ENCODE measurements at regions not wholly inside any gene's neighbourhood (a gene's known extent, or its start where the extent isn't known, plus 50 kb on each side); places are given as distances from the start of the nearest gene placed in this dataset.

DNA sequence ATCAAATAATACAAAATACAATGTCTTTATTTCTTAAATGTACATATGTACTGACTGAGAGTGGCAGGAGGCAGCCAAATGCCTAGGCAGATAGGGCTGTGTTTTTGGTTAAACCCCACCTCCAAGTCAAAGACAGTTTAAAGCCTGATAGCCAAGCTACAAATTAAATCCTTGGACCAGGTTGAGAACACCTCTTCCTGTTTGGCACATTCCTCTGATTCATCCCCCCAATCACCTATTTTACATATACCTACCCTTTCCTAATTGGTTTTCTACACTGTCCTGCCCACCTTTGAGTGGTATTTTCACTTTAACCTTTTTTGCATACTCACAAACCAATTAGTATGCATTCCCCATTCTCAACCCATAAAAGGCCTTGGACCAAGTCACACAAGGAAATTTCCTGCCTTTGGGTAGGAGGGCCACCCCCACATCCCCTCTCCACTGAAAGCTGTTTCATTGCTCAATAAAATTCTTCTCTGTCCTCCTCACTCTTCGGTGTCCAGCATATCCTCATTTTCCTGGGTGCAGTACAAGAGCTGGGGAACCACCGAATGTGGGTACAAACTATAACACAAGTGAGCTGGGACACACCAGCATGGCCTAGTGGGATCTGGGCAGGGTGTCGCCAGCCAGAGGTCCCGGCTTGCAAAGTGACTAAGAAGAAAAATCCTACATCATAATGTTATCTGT lies 149.1 kb downstream of the UBE2E3 start:
- Mint-ChIP-seq H3K27ac (peak overlapping the region; percentile 76), H3K4me1 (peaks cover 73% of the 10 kb centered on the region), H3K27me3 (no peaks in the 10 kb centered on the region), H3K36me3 (ENCODE audit: low read depth) (peaks cover 28% of the 10 kb centered on the region), H3K9me3 (peaks cover under 1% of the 10 kb centered on the region), H3K4me3 (peak overlapping the region; percentile 31)
- DNase-seq: no peak
- CTCF ChIA-PET: interaction anchor here (1.9 to 3.6 kb wide), 3 partner anchors 11 to 336 kb away, joined by 6 to 14 read pairs (median 11); partner anchors contain the start of gene ITGA4
- POLR2A ChIA-PET: interaction anchor here (0.9 to 10.8 kb wide), 15 partner anchors 15 to 342 kb away, joined by 3 to 304 read pairs (median 4); partner anchors contain the start of gene ITGA4

DNA sequence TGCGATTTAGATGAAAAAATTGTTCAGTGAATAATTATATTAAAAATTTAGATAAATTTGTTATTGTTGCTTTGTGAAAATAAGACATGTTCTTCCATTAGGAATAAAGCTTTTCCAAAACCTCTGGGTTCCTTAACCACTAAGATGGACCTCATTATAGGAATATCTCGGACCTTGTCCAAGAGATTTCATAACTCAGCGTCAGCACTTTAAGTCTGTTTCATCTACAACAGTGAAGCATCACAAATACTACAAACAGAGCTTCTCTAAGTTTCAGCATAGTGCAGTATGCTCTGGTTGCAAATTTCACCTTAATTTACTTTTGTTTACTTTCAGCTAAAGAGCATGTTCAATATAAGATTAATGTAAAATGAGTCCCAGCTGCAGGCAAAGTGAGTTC lies 150.3 kb downstream of the UBE2E3 start:
- peaks cover 3% of the 10 kb centered on the region for H3K9me3 Mint-ChIP-seq
- H3K4me3 Mint-ChIP-seq: peak overlapping the region; percentile 67
- H3K27me3 Mint-ChIP-seq: no peaks in the 10 kb centered on the region
- H3K4me1 Mint-ChIP-seq: peaks cover 65% of the 10 kb centered on the region
- DNase-seq: no peak
- H3K36me3 Mint-ChIP-seq (ENCODE audit: low read depth): peaks cover 34% of the 10 kb centered on the region
- ChIA-PET POLR2A (interaction anchor here (0.8 to 10.8 kb wide), 19 partner anchors 10 to 341 kb away, joined by 3 to 304 read pairs (median 5); partner anchors contain the start of gene ITGA4), CTCF (interaction anchor here (0.7 to 3.6 kb wide), 11 partner anchors 10 to 327 kb away, joined by 3 to 14 read pairs (median 4); partner anchors contain the start of gene ITGA4)
- peak overlapping the region; percentile 87 for H3K27ac Mint-ChIP-seq

DNA sequence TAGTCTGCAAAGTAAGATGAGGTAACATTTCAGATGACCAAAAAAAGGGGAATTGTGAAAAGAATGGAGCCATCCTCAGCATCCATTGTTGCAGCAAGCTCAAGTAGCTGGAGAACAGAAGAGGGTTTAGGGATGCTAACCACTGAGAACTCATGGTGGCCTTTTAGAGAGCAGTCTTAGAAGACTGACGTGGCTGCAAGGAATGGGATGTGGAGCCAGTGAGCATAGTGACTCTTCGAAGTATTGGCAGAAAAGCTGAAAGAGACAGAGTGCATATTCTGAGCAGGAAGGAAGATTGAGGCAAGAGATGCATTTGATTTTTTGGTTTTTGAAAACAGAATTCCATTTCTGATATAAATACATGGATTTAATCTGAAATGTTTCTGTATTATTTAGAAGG lies 151.2 kb downstream of the UBE2E3 start:
- peaks cover 39% of the 10 kb centered on the region for H3K36me3 Mint-ChIP-seq (ENCODE audit: low read depth)
- H3K27ac Mint-ChIP-seq: peak overlapping the region; percentile 87
- POLR2A ChIA-PET: interaction anchor here (0.8 to 10.8 kb wide), 17 partner anchors 13 to 329 kb away, joined by 3 to 304 read pairs (median 5); partner anchors contain the start of gene ITGA4
- no peak for DNase-seq
- H3K27me3 Mint-ChIP-seq: no peaks in the 10 kb centered on the region
- peaks cover 58% of the 10 kb centered on the region for H3K4me1 Mint-ChIP-seq
- H3K9me3 Mint-ChIP-seq: peaks cover 7% of the 10 kb centered on the region
- CTCF ChIA-PET: interaction anchor here (0.9 to 3.3 kb wide), 11 partner anchors 9 to 326 kb away, joined by 3 to 11 read pairs (median 4); partner anchors contain the start of gene ITGA4
- peak overlapping the region; percentile 67 for H3K4me3 Mint-ChIP-seq

DNA sequence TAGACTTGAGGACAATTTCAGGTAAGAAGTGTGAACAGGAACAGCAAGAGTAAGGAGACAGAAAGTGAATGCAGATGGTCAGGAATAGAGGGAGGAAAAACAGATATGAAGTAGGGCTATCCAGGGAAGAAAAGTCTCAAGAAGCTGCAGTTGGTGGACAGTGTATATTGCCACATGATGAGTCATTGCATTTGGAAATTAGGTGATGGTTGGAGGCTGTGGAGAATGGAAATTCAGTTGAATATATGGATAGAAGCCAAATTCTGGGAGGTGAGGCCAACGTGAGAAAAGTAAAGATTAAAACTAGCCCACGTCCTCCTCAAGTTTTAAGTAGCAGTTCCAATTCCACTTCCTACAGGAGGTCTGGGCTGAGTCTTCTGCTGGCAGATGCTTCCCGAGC lies 158.4 kb downstream of the UBE2E3 start:
- H3K36me3 Mint-ChIP-seq (ENCODE audit: low read depth): peaks cover 21% of the 10 kb centered on the region
- H3K27me3 Mint-ChIP-seq: no peaks in the 10 kb centered on the region
- peak overlapping the region; percentile 58 for H3K27ac Mint-ChIP-seq
- DNase-seq: no peak
- H3K9me3 Mint-ChIP-seq: peaks cover 13% of the 10 kb centered on the region
- peak overlapping the region; percentile 6 for H3K4me3 Mint-ChIP-seq
- peaks cover 62% of the 10 kb centered on the region for H3K4me1 Mint-ChIP-seq
- ChIA-PET CTCF (no interaction called here), POLR2A (no interaction called here)

DNA sequence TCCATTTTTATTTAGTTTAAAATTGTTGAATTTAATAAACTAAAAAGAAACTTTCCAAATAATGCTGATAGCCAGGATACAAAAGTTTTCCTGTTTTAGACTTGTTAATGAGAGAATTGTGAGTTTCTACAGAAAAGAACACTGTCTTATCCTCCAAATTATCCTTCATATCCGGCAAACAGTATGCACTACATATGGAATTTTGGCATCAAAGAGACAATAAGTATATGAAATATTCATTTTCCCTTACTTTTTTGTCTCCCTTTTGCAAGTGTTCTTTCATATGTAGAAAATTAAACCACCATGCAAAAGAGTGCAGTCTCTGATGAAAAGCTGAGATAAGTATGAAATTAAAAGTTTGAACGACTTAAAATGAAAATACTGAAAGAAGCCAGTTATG lies 159.4 kb downstream of the UBE2E3 start:
- ChIA-PET POLR2A (interaction anchor here (1.2 to 10.6 kb wide), 6 partner anchors 11 to 319 kb away, joined by 5 to 286 read pairs (median 20); partner anchors contain the start of gene ITGA4), CTCF (interaction anchor here (1.1 to 1.4 kb wide), 3 partner anchors 9 to 326 kb away, joined by 3 to 11 read pairs (median 3); no protein-coding TSS in a partner anchor)
- H3K4me3 Mint-ChIP-seq: no peak overlapping the region

DNA sequence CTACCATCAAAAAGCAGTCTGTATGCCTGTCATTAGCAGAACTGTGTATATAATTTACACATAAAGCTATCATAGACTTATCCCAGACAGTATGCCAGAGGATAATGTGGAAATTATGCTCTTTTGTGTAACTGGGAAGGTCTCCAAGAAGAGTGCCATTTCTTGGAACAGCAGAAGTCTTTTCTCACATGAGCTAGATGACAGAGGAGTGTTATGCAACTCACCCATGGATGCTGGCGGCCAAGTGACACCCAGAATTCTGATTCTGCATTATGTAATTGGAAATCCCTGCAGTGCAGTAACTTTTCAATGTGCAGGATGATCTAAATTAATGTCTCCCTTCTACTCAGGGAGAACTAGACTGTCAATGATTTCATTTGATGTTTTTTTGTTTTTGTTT lies 160.0 kb downstream of the UBE2E3 start:
- no peak for DNase-seq
- peaks cover 30% of the 10 kb centered on the region for H3K36me3 Mint-ChIP-seq (ENCODE audit: low read depth)
- no peaks in the 10 kb centered on the region for H3K27me3 Mint-ChIP-seq
- H3K27ac Mint-ChIP-seq: peak overlapping the region; percentile 79
- peak overlapping the region; percentile 65 for H3K4me3 Mint-ChIP-seq
- peaks cover 76% of the 10 kb centered on the region for H3K4me1 Mint-ChIP-seq
- ChIA-PET CTCF (interaction anchor here (0.7 to 2.0 kb wide), 5 partner anchors 10 to 326 kb away, joined by 3 to 14 read pairs (median 3); no protein-coding TSS in a partner anchor), POLR2A (interaction anchor here (1.2 to 10.6 kb wide), 7 partner anchors 12 to 318 kb away, joined by 4 to 286 read pairs (median 17); partner anchors contain the start of gene ITGA4)
- peaks cover 16% of the 10 kb centered on the region for H3K9me3 Mint-ChIP-seq

More for the DNA sequence above, 159.4 kb downstream of the UBE2E3 start:
- Mint-ChIP-seq H3K27ac (peak overlapping the region; percentile 79), H3K4me1 (peaks cover 70% of the 10 kb centered on the region), H3K9me3 (peaks cover 11% of the 10 kb centered on the region), H3K36me3 (ENCODE audit: low read depth) (peaks cover 26% of the 10 kb centered on the region), H3K27me3 (no peaks in the 10 kb centered on the region)
- DNase-seq: no peak

DNA sequence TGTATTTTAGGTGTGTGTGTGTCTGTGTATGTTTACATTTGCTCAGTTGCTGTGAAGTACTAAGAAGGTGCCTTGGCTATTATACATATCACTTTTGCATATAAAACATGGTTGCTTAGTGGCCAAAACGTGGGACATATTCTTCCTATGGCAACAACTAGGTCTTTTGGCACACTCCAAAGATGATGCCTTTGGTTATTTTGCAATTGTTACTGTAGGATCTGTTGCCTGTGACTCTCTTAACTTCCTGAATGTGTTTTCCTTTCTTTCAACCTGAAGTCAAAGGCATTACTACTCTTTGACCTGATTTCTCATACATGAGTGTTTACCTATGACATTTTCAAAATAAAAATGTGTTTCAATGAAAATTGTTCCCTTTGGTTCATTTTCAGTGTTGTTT lies 160.5 kb downstream of the UBE2E3 start:
- H3K4me1 Mint-ChIP-seq: peaks cover 77% of the 10 kb centered on the region
- H3K4me3 Mint-ChIP-seq: peak overlapping the region; percentile 65
- ChIA-PET CTCF (interaction anchor here (0.7 to 2.3 kb wide), 10 partner anchors 10 to 325 kb away, joined by 3 to 14 read pairs (median 4); partner anchors contain the start of gene ITGA4), POLR2A (interaction anchor here (1.0 to 10.6 kb wide), 14 partner anchors 11 to 325 kb away, joined by 3 to 286 read pairs (median 6); partner anchors contain the start of gene ITGA4)
- no peak for DNase-seq
- no peaks in the 10 kb centered on the region for H3K27me3 Mint-ChIP-seq
- peaks cover 26% of the 10 kb centered on the region for H3K36me3 Mint-ChIP-seq (ENCODE audit: low read depth)
- peak overlapping the region; percentile 79 for H3K27ac Mint-ChIP-seq
- peaks cover 17% of the 10 kb centered on the region for H3K9me3 Mint-ChIP-seq

DNA sequence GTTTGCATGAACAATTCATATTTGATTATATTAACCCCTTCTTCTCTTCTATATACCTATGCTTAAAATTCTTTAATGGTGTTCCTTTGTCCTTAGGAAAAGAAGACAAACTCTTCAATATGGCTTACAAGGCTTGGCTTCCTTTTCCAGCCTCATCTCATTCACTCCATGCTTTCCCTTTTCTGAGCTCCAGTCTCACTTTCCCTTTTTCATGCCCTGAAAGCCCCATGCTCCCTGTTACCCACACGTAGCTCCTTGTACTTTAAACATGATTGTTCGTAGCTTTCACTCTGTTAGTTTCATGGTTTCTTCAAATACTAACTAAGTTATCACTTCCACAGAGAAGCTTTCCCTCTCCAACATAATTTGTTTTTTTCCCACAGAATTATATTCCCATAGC lies 161.3 kb downstream of the UBE2E3 start:
- H3K27ac Mint-ChIP-seq: peak overlapping the region; percentile 79
- no peak for DNase-seq
- peaks cover 79% of the 10 kb centered on the region for H3K4me1 Mint-ChIP-seq
- H3K36me3 Mint-ChIP-seq (ENCODE audit: low read depth): peaks cover 23% of the 10 kb centered on the region
- ChIA-PET CTCF (interaction anchor here (0.7 to 2.3 kb wide), 7 partner anchors 10 to 324 kb away, joined by 3 to 14 read pairs (median 4); partner anchors contain the start of gene ITGA4), POLR2A (interaction anchor here (1.0 to 10.6 kb wide), 18 partner anchors 11 to 325 kb away, joined by 3 to 286 read pairs (median 6); partner anchors contain the start of gene ITGA4)
- peaks cover 15% of the 10 kb centered on the region for H3K9me3 Mint-ChIP-seq
- peak overlapping the region; percentile 65 for H3K4me3 Mint-ChIP-seq
- no peaks in the 10 kb centered on the region for H3K27me3 Mint-ChIP-seq

DNA sequence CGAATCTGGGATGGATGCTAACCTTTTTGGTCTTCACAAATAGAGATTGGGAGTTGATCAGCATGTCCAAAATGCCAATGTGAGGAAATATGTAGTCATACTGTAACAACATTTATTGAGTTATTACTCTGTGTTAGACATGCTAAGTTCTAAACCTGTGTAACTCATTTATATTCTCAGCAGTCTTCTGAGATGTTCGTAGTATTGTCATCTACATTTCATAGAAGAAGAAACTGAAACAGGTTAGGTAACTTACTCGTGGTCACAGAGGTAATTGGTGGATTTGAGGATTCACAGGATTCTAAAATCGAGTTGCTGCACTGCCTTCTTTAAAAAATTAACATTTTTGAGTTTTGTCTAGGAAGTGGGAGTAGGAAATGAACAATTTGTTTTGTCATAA lies 162.1 kb downstream of the UBE2E3 start:
- peak overlapping the region; percentile 81 for H3K27ac Mint-ChIP-seq
- POLR2A ChIA-PET: interaction anchor here (1.1 to 10.6 kb wide), 15 partner anchors 10 to 322 kb away, joined by 3 to 286 read pairs (median 7); partner anchors contain the start of gene ITGA4
- H3K36me3 Mint-ChIP-seq (ENCODE audit: low read depth): peaks cover 20% of the 10 kb centered on the region
- H3K4me3 Mint-ChIP-seq: peak overlapping the region; percentile 64
- H3K27me3 Mint-ChIP-seq: no peaks in the 10 kb centered on the region
- no peak for DNase-seq
- H3K9me3 Mint-ChIP-seq: peaks cover 10% of the 10 kb centered on the region
- CTCF ChIA-PET: interaction anchor here (1.5 to 2.3 kb wide), 3 partner anchors 17 to 170 kb away, joined by 3 to 14 read pairs (median 7); no protein-coding TSS in a partner anchor
- peaks cover 77% of the 10 kb centered on the region for H3K4me1 Mint-ChIP-seq

DNA sequence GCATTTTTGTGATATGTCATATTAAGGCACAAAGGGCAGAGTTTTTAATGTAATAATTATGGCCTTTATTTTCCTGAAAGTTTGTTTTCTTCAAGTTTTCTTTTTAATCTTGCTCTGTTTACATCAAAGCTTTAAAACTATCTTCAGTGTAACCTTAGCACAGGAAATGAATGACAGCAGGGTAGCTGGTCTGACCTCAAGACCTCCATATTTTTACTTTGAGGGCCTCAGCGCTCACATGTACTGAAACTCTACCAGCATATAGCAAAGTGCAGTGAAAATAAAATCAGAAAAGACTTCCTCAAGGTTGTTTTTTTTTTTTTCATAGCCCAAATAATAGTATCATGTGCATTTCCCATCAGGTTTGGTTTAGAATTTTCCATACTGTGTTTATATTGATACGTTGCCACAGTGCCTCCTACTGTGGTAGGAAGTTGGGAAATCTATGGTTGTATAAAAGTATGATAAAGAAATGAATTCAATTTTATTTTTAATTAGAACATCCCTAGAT lies 163.4 kb downstream of the UBE2E3 start:
- Mint-ChIP-seq H3K27me3 (no peaks in the 10 kb centered on the region), H3K9me3 (peaks cover 10% of the 10 kb centered on the region), H3K27ac (peak overlapping the region; percentile 77), H3K4me3 (no peak overlapping the region), H3K4me1 (peaks cover 76% of the 10 kb centered on the region), H3K36me3 (ENCODE audit: low read depth) (peaks cover 20% of the 10 kb centered on the region)
- ChIA-PET CTCF (interaction anchor here (0.5 to 1.5 kb wide), 5 partner anchors 13 to 313 kb away, joined by 3 to 8 read pairs (median 4); partner anchors contain the start of gene ITGA4), POLR2A (interaction anchor here (1.0 to 10.6 kb wide), 10 partner anchors 15 to 329 kb away, joined by 3 to 286 read pairs (median 7); partner anchors contain the start of gene ITGA4)
- no peak for DNase-seq

DNA sequence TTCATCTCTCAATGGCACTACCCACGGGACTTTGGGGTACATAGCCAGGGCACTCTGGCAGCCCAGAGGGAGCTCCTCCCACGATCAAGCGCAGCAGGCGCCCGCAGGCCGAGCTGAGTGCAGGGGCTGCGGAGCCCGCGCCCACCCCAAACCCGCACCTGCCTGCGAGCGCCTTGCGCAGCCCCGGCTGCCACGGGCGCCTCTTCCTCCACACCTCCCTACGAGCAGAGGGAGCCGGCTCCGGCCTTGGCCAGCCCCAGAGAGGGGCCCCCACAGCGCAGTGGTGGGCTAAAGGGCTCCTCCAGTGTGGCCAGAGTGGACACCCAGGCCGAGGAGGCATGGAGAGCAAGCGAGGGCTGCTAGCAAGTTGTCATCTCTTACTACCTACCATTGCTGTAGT lies 165.2 kb downstream of the UBE2E3 start:
- CTCF ChIA-PET: interaction anchor here (0.8 to 2.2 kb wide), 5 partner anchors 14 to 321 kb away, joined by 3 to 10 read pairs (median 4); partner anchors contain the start of gene ITGA4
- POLR2A ChIA-PET: interaction anchor here (0.7 to 10.6 kb wide), 13 partner anchors 11 to 313 kb away, joined by 3 to 286 read pairs (median 6); partner anchors contain the start of gene ITGA4
- Mint-ChIP-seq H3K36me3 (ENCODE audit: low read depth) (peaks cover 20% of the 10 kb centered on the region), H3K4me1 (peaks cover 67% of the 10 kb centered on the region), H3K4me3 (no peak overlapping the region), H3K9me3 (peaks cover 10% of the 10 kb centered on the region), H3K27ac (peak overlapping the region; percentile 42), H3K27me3 (no peaks in the 10 kb centered on the region)
- DNase-seq: no peak

DNA sequence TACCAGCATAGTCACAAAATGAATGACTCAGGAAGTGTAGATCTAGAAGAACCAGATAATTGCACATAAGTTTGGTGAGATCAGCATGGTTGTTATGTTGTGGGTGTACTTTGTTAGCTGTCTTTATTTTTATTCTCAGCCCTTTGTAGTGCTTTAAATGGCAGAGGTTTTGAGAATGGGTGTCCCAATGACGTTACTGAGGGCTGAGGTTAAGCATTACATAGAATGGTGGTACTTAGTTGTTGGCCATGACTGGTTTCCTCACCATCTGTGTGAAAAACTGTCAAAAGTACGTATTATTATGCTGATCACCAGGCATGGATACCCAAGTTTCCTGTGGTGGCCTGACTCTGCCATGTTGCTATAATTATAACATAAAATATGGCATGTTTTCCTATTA lies 165.8 kb downstream of the UBE2E3 start:
- H3K27ac Mint-ChIP-seq: peak overlapping the region; percentile 42
- DNase-seq: no peak
- peaks cover 62% of the 10 kb centered on the region for H3K4me1 Mint-ChIP-seq
- ChIA-PET POLR2A (interaction anchor here (0.8 to 10.6 kb wide), 11 partner anchors 16 to 312 kb away, joined by 3 to 286 read pairs (median 6); partner anchors contain the start of gene ITGA4), CTCF (interaction anchor here (0.8 to 2.2 kb wide), 6 partner anchors 15 to 321 kb away, joined by 4 to 10 read pairs (median 4); partner anchors contain the start of gene ITGA4)
- H3K4me3 Mint-ChIP-seq: no peak overlapping the region
- peaks cover 12% of the 10 kb centered on the region for H3K9me3 Mint-ChIP-seq
- peaks cover under 1% of the 10 kb centered on the region for H3K27me3 Mint-ChIP-seq
- peaks cover 21% of the 10 kb centered on the region for H3K36me3 Mint-ChIP-seq (ENCODE audit: low read depth)
